ENCODE measurements at regions not wholly inside any gene's neighbourhood (a gene's known extent, or its start where the extent isn't known, plus 50 kb on each side); places are given as distances from the start of the nearest gene placed in this dataset.

DNA sequence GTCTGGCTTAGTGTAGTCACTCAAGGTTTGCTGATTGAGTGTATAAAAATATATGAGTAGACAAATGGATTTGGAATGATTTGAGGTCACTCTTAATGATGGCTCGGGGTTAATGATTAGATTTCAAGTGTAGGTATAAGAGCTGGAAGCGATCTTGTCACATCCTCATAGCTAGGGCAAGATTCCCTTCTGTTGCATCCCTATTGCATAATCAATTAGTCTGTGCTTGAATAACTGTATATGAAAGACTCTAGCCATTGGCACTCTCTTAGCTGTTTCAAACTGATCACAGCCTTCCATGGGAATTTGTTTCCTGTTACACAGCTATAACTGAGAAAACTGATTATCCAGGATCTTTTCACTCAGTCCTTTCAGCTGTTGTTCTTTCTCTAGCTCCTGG, 811.6 kb downstream of the TLE4 start:
- ATAC-seq (ENCODE audit: poor library complexity) (no peak), DNase-seq (no peak)
- CTCF ChIA-PET, result no interaction called here
- POLR2A ChIA-PET, result no interaction called here
- Mint-ChIP-seq H3K4me3 (no peak overlapping the region), H3K27ac (no peak overlapping the region), H3K36me3 (ENCODE audit: low read depth) (no peaks in the 10 kb centered on the region), H3K9me3 (no peaks in the 10 kb centered on the region), H3K27me3 (no peaks in the 10 kb centered on the region), H3K4me1 (ENCODE audit: low read depth) (no peaks in the 10 kb centered on the region)
- Histone ChIP-seq H3K36me3 (ENCODE audit: insufficient read depth, low read length) (no peaks in the 10 kb centered on the region), H3K9me3 (ENCODE audit: control insufficient read depth in 1 of 2, insufficient read depth in 1 of 2, low read length in 2 of 2) (peaks cover 0 to 3% of the 10 kb centered on the region in 2 experiments), H3K27ac (ENCODE audit: low read depth in 1 of 2, low read length in 2 of 2) (no peak overlapping the region), H3K4me1 (ENCODE audit: insufficient read depth, low read length) (no peaks in the 10 kb centered on the region), H3K4me3 (ENCODE audit: low read length) (no peak overlapping the region), H3K27me3 (ENCODE audit: control insufficient read depth in 1 of 2, insufficient read depth in 2 of 2, low read length in 2 of 2) (no peaks in the 10 kb centered on the region)
- TF ChIP-seq, protein P1, sequence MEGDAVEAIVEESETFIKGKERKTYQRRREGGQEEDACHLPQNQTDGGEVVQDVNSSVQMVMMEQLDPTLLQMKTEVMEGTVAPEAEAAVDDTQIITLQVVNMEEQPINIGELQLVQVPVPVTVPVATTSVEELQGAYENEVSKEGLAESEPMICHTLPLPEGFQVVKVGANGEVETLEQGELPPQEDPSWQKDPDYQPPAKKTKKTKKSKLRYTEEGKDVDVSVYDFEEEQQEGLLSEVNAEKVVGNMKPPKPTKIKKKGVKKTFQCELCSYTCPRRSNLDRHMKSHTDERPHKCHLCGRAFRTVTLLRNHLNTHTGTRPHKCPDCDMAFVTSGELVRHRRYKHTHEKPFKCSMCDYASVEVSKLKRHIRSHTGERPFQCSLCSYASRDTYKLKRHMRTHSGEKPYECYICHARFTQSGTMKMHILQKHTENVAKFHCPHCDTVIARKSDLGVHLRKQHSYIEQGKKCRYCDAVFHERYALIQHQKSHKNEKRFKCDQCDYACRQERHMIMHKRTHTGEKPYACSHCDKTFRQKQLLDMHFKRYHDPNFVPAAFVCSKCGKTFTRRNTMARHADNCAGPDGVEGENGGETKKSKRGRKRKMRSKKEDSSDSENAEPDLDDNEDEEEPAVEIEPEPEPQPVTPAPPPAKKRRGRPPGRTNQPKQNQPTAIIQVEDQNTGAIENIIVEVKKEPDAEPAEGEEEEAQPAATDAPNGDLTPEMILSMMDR (IDR thresholded peaks at IDR 0.05), result no peak
- intact Hi-C loops (cut with DNase I, micrococcal nuclease), result no loop called here

DNA sequence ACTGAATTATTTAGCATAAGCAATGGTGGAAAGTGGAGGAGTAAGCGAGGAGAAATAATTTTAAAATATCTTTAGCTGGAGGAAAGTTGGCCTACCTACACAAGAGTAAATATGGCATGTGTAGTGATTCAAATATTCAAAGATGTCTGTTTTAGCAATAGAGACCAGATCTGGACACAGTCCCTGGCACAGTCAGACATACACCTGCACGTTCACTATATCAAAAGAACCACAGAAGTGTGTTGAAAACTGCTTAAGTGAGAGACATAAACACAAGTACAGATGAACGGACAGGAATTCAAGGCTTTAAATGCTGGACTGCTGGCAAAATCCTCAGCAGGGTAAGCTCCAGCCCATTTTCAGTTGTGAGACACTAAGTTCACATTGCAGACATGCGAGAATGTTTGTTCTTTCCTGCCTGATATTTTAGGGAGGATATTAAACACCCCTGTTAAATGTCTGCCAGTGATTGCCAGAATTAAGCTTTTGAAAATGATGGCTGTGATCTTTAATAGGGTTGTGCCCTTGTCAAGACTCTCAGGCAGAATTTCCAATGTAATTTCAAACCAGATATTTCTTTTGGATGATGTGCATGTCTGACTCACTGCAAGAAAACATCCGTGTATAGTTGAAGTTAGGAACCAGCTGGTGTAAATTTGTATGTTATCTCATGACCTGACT, 810.6 kb downstream of the TLE4 start:
- Mint-ChIP-seq H3K4me3 (no peak overlapping the region), H3K9me3 (peaks cover 1% of the 10 kb centered on the region), H3K36me3 (ENCODE audit: low read depth) (no peaks in the 10 kb centered on the region), H3K27ac (no peak overlapping the region), H3K4me1 (ENCODE audit: low read depth) (no peaks in the 10 kb centered on the region), H3K27me3 (no peaks in the 10 kb centered on the region)
- intact Hi-C loops (cut with DNase I, micrococcal nuclease), result no loop called here
- peaks cover 0 to 3% of the 10 kb centered on the region in 2 experiments for H3K9me3 ChIP-seq (ENCODE audit: control insufficient read depth in 1 of 2, insufficient read depth in 1 of 2, low read length in 2 of 2)
- no peaks in the 10 kb centered on the region for H3K36me3 ChIP-seq (ENCODE audit: insufficient read depth, low read length)
- no peaks in the 10 kb centered on the region for H3K27me3 ChIP-seq (ENCODE audit: control insufficient read depth in 1 of 2, insufficient read depth in 2 of 2, low read length in 2 of 2)
- CTCF ChIA-PET, result no interaction called here
- no peak overlapping the region for H3K4me3 ChIP-seq (ENCODE audit: low read length)
- POLR2A ChIA-PET, result no interaction called here
- ATAC-seq (ENCODE audit: poor library complexity) (no peak), DNase-seq (no peak)
- H3K4me1 ChIP-seq (ENCODE audit: insufficient read depth, low read length), result no peaks in the 10 kb centered on the region
- TF ChIP-seq, protein P1 (IDR thresholded peaks at IDR 0.05), result no peak
- no peak overlapping the region for H3K27ac ChIP-seq (ENCODE audit: low read depth in 1 of 2, low read length in 2 of 2)

DNA sequence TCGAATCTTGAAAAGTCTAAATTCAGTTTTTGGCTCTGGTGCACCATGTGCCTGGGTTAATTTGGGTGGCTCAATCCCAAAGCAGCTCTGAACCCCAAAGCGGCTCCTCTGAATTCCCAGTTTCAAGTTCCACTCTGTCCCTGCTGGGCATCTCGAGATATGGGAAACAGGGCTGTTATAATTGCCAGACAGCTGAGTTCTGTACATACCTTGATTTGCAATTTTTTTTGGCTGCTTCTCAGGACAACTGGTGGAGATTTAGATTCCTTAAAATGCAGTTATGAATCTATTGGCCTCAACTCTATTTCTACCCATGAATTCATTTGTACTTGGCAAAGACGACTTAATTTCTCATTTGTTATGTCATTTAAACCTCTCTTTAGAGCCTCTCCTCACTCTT, 808.5 kb downstream of the TLE4 start:
- Histone ChIP-seq H3K36me3 (ENCODE audit: insufficient read depth, low read length) (no peaks in the 10 kb centered on the region), H3K9me3 (ENCODE audit: control insufficient read depth in 1 of 2, insufficient read depth in 1 of 2, low read length in 2 of 2) (peaks cover 0 to 3% of the 10 kb centered on the region in 2 experiments), H3K27ac (ENCODE audit: low read depth in 1 of 2, low read length in 2 of 2) (no peak overlapping the region), H3K4me1 (ENCODE audit: insufficient read depth, low read length) (no peaks in the 10 kb centered on the region), H3K4me3 (ENCODE audit: low read length) (no peak overlapping the region), H3K27me3 (ENCODE audit: control insufficient read depth in 1 of 2, insufficient read depth in 2 of 2, low read length in 2 of 2) (no peaks in the 10 kb centered on the region)
- CTCF ChIA-PET, result no interaction called here
- DNase-seq, result no peak
- TF ChIP-seq, protein P1 (IDR thresholded peaks at IDR 0.05), result no peak
- H3K36me3 Mint-ChIP-seq (ENCODE audit: low read depth), result no peaks in the 10 kb centered on the region
- no peaks in the 10 kb centered on the region for H3K4me1 Mint-ChIP-seq (ENCODE audit: low read depth)
- peaks cover 1% of the 10 kb centered on the region for H3K9me3 Mint-ChIP-seq
- intact Hi-C loops (cut with DNase I, micrococcal nuclease), result no loop called here
- H3K27me3 Mint-ChIP-seq, result no peaks in the 10 kb centered on the region
- H3K4me3 Mint-ChIP-seq, result no peak overlapping the region
- no peak overlapping the region for H3K27ac Mint-ChIP-seq
- POLR2A ChIA-PET, result no interaction called here
- no peak for ATAC-seq (ENCODE audit: poor library complexity)

Measured in CD4-positive, alpha-beta T cell (primary cell).